H9 (cell line): ENCODE measurements at regions not wholly inside any gene's neighbourhood (a gene's known extent, or its start where the extent isn't known, plus 50 kb on each side); places are given as distances from the start of the nearest gene placed in this dataset.

Experiments
- DNase-seq: peaks from one replicate; pipeline ENCODE4 v3.0.0-alpha.2; 2017
- H2AFZ ChIP-seq: one replicate; pipeline ENCODE4 v1.6.1; 2013; ENCODE audit warnings: mild to moderate bottlenecking, low read length, control low read depth, moderate library complexity
- H2AK5ac ChIP-seq: 2 replicates; pipeline ENCODE4 v1.6.1; 2013; ENCODE audit warnings: low read length, control low read depth, mixed read lengths; ENCODE audit not compliant: insufficient read length
- H2BK120ac ChIP-seq: one replicate; pipeline ENCODE4 v1.6.1; 2013; ENCODE audit warnings: low read depth, mild to moderate bottlenecking, low read length, control low read depth, inconsistent platforms; ENCODE audit not compliant: poor library complexity, severe bottlenecking
- H2BK12ac ChIP-seq: 2 replicates; pipeline ENCODE4 v1.6.1; 2013; ENCODE audit warnings: low read length, control low read depth, mixed read lengths, low read depth; ENCODE audit not compliant: insufficient read length
- H2BK15ac ChIP-seq: 2 replicates; pipeline ENCODE4 v1.6.1; 2013; ENCODE audit warnings: low read depth, low read length, control low read depth
- H2BK20ac ChIP-seq: one replicate; pipeline ENCODE4 v1.6.1; 2013; ENCODE audit warnings: low read depth, mild to moderate bottlenecking, low read length, control low read depth, inconsistent platforms; ENCODE audit not compliant: poor library complexity, severe bottlenecking
- H2BK5ac ChIP-seq: 2 replicates; pipeline ENCODE4 v1.6.1; 2013; ENCODE audit warnings: low read length, control low read depth, mixed read lengths; ENCODE audit not compliant: insufficient read length
- H3K14ac ChIP-seq: 2 replicates; pipeline ENCODE4 v1.6.1; 2013; ENCODE audit warnings: low read length, control low read depth; ENCODE audit not compliant: insufficient read depth
- H3K18ac ChIP-seq: 2 replicates; pipeline ENCODE4 v1.6.1; 2013; ENCODE audit warnings: low read depth, mild to moderate bottlenecking, mixed read lengths, low read length, control low read depth; ENCODE audit not compliant: insufficient read length
- H3K23ac ChIP-seq: 2 replicates; pipeline ENCODE4 v1.6.1; 2013; ENCODE audit warnings: low read length, control low read depth, mixed read lengths, low read depth; ENCODE audit not compliant: insufficient read length
- H3K23me2 ChIP-seq: 2 replicates; pipeline ENCODE4 v1.6.1; 2013; ENCODE audit warnings: low read depth, mild to moderate bottlenecking, mixed read lengths, low read length, control low read depth; ENCODE audit not compliant: insufficient read length, poor library complexity, severe bottlenecking
- H3K27ac ChIP-seq: 2 replicates; pipeline ENCODE4 v1.5.1; 2013; ENCODE audit warnings: low read length, control low read depth, mixed read lengths, low read depth; ENCODE audit not compliant: insufficient read length
- H3K27me3 ChIP-seq: 2 replicates; pipeline ENCODE4 v1.6.1; 2013; ENCODE audit warnings: low read length, control low read depth, inconsistent platforms; ENCODE audit not compliant: insufficient read depth
- H3K4ac ChIP-seq: 2 replicates; pipeline ENCODE4 v1.6.1; 2013; ENCODE audit warnings: low read depth, mild to moderate bottlenecking, control low read depth, inconsistent platforms, low read length, moderate library complexity
- H3K4me1 ChIP-seq: 2 replicates; pipeline ENCODE4 v1.6.1; 2013; ENCODE audit warnings: low read length, control low read depth, inconsistent platforms; ENCODE audit not compliant: insufficient read depth
- H3K4me2 ChIP-seq: 2 replicates; pipeline ENCODE4 v1.6.1; 2013; ENCODE audit warnings: low read length, control low read depth, mixed read lengths; ENCODE audit not compliant: insufficient read length, insufficient read depth
- H3K56ac ChIP-seq: 2 replicates; pipeline ENCODE4 v1.6.1; 2013; ENCODE audit warnings: low read depth, mild to moderate bottlenecking, mixed read lengths, low read length, control low read depth; ENCODE audit not compliant: insufficient read length
- H3K79me1 ChIP-seq: 2 replicates; pipeline ENCODE4 v1.6.1; 2013; ENCODE audit warnings: low read depth, mild to moderate bottlenecking, moderate library complexity, low read length, control low read depth, inconsistent platforms; ENCODE audit not compliant: insufficient read depth, poor library complexity, severe bottlenecking
- H3K79me2 ChIP-seq: 2 replicates; pipeline ENCODE4 v1.6.1; 2013; ENCODE audit warnings: low read length, control low read depth, inconsistent platforms; ENCODE audit not compliant: insufficient read depth
- H3K9ac ChIP-seq: 2 replicates; pipeline ENCODE4 v1.6.1; 2013; ENCODE audit warnings: low read length, control low read depth, mixed read lengths; ENCODE audit not compliant: insufficient read length; ENCODE audit errors: extremely low read depth
- H3K9me3 ChIP-seq: one replicate; pipeline ENCODE4 v1.6.1; 2013; ENCODE audit warnings: low read depth, low read length, inconsistent platforms; ENCODE audit not compliant: control insufficient read depth
- H3T11ph ChIP-seq: one replicate; pipeline ENCODE4 v1.6.1; 2013; ENCODE audit warnings: mild to moderate bottlenecking, low read length, control low read depth, inconsistent platforms
- H4K20me1 ChIP-seq: one replicate; pipeline ENCODE4 v1.6.1; 2013; ENCODE audit not compliant: control insufficient read depth, insufficient read length, insufficient read depth
- H4K5ac ChIP-seq: 2 replicates; pipeline ENCODE4 v1.6.1; 2013; ENCODE audit warnings: low read depth, mild to moderate bottlenecking, mixed read lengths, low read length, control low read depth; ENCODE audit not compliant: insufficient read length
- H4K8ac ChIP-seq: replicated peaks from 2 replicates; pipeline ENCODE4 v1.6.1; 2013; ENCODE audit warnings: low read length, control low read depth, mixed read lengths, low read depth; ENCODE audit not compliant: insufficient read length
- H4K91ac ChIP-seq: 2 replicates; pipeline ENCODE4 v1.6.1; 2013; ENCODE audit warnings: low read depth, mild to moderate bottlenecking, moderate library complexity, mixed read lengths, low read length, control low read depth; ENCODE audit not compliant: insufficient read length
- H3K27ac Mint-ChIP-seq, 3 experiments: 2 replicates in 2 of 3; 3 replicates in 1 of 3; pipeline ENCODE4 v1.8.0; 2020 to 2021; ENCODE audit warnings: mixed read lengths in 3 of 3, mild to moderate bottlenecking in 1 of 3, moderate library complexity in 1 of 3
- H3K27me3 Mint-ChIP-seq: 2 replicates; pipeline ENCODE4 v1.8.0; 2021; ENCODE audit warnings: low read depth, mild to moderate bottlenecking, moderate library complexity, mixed read lengths
- H3K36me3 Mint-ChIP-seq, 3 experiments: 2 replicates in 2 of 3; 3 replicates in 1 of 3; pipeline ENCODE4 v1.8.0; 2020 to 2021; ENCODE audit warnings: low read depth in 3 of 3, mixed read lengths in 3 of 3; ENCODE audit not compliant: insufficient read depth in 1 of 3
- H3K4me1 Mint-ChIP-seq, 2 experiments: 2 replicates each; pipeline ENCODE4 v1.8.0; 2020; ENCODE audit warnings: mixed read lengths in 2 of 2
- H3K4me3 Mint-ChIP-seq, 2 experiments: 2 replicates in 1 of 2; 3 replicates in 1 of 2; pipeline ENCODE4 v1.8.0; 2020 to 2021; ENCODE audit warnings: mild to moderate bottlenecking in 2 of 2, mixed read lengths in 2 of 2, moderate library complexity in 1 of 2
- H3K9me3 Mint-ChIP-seq, 2 experiments: 2 replicates in 1 of 2; 3 replicates in 1 of 2; pipeline ENCODE4 v1.8.0; 2020; ENCODE audit warnings: mild to moderate bottlenecking in 2 of 2, mixed read lengths in 2 of 2, moderate library complexity in 1 of 2
- WGBS: extraction: QIAGEN DNeasy Blood & Tissue Kit; methylation state at CpG from one replicate; pipeline ENCODE4 v1.1.7; 2013; ENCODE audit warnings: missing lambda C conversion rate, low lambda C conversion rate, mixed read lengths; ENCODE audit not compliant: insufficient read length; ENCODE audit errors: extremely low coverage; 5-methylcytosine and 5-hydroxymethylcytosine counted together
- TF ChIP-seq, protein P1 (sequence below): fragments of 200-600 bp; sonication (generic); conservative IDR thresholded peaks from 3 replicates; pipeline ENCODE4 v1.8.0; 2021; ENCODE audit warnings: antibody characterized with exemption, mild to moderate bottlenecking

DNA sequence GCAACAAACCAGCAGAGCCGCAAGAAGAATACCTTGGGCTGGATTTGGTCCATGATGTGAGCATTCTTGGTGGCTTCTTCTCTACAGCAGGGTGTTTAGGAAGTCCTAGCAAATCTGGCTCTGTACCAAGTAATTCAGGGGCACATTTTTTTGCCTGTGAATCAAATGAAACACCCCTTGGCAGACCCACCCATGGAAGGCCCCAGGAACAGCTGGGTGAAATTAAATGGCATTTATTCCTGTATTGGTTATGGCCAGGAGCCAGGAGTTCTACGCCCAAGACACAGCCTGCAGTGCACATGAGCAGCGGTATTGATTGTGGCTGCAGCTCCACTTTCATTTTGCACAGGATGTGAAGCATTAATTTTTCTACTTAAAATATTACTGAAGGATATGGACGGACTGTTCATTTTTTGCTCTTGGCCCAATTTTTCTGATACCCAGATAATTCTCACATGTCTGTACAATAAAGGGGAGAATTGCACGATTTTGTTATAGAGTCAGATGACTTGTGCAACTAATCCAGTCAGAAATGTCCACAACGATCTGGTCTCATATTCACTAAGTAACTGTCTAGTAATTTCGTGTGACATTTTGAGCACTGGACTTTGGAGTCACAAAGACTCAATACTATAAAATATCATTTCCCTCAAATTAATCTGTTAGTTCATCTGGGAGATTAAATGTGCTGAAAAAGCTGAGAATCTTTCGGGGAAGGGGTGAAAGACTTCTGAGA lies 120.7 kb upstream of the APC start:
- DNase-seq, result no peak
- H3K14ac ChIP-seq, result no peak overlapping the region
- no peak overlapping the region for H2BK15ac ChIP-seq
- Mint-ChIP-seq H3K4me3 (no peak overlapping the region), H3K4me1 (no peaks in the 10 kb centered on the region), H3K27ac (no peak overlapping the region), H3K36me3 (no peaks in the 10 kb centered on the region), H3K9me3 (no peaks in the 10 kb centered on the region), H3K27me3 (no peaks in the 10 kb centered on the region; the same call in 1 of the 2 replicates)
- H4K20me1 ChIP-seq, result no peaks in the 10 kb centered on the region
- no peak overlapping the region for H2BK12ac ChIP-seq
- H2BK5ac ChIP-seq, result no peak overlapping the region
- no peak overlapping the region for H2AFZ ChIP-seq
- H3K27me3 ChIP-seq, result no peaks in the 10 kb centered on the region
- H3K4me2 ChIP-seq, result no peak overlapping the region
- H3K4ac ChIP-seq, result no peak overlapping the region
- H4K5ac ChIP-seq, result no peak overlapping the region
- H3K23ac ChIP-seq, result no peak overlapping the region
- no peaks in the 10 kb centered on the region for H3K79me1 ChIP-seq
- H2AK5ac ChIP-seq, result no peak overlapping the region
- H2BK120ac ChIP-seq, result no peak overlapping the region
- WGBS, result no CpG with 5 or more reads among the region's 8 CpGs
- H3K23me2 ChIP-seq, result no peaks in the 10 kb centered on the region
- no peaks in the 10 kb centered on the region for H3K4me1 ChIP-seq
- no peak overlapping the region for H3T11ph ChIP-seq
- no peaks in the 10 kb centered on the region for H3K9me3 ChIP-seq
- no peak overlapping the region for H4K91ac ChIP-seq
- no peaks in the 10 kb centered on the region for H3K79me2 ChIP-seq
- H3K56ac ChIP-seq, result no peak overlapping the region
- H3K9ac ChIP-seq, result no peak overlapping the region
- no peak overlapping the region for H3K27ac ChIP-seq
- TF ChIP-seq, protein P1, sequence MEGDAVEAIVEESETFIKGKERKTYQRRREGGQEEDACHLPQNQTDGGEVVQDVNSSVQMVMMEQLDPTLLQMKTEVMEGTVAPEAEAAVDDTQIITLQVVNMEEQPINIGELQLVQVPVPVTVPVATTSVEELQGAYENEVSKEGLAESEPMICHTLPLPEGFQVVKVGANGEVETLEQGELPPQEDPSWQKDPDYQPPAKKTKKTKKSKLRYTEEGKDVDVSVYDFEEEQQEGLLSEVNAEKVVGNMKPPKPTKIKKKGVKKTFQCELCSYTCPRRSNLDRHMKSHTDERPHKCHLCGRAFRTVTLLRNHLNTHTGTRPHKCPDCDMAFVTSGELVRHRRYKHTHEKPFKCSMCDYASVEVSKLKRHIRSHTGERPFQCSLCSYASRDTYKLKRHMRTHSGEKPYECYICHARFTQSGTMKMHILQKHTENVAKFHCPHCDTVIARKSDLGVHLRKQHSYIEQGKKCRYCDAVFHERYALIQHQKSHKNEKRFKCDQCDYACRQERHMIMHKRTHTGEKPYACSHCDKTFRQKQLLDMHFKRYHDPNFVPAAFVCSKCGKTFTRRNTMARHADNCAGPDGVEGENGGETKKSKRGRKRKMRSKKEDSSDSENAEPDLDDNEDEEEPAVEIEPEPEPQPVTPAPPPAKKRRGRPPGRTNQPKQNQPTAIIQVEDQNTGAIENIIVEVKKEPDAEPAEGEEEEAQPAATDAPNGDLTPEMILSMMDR, result no peak
- H2BK20ac ChIP-seq, result no peak overlapping the region
- H3K18ac ChIP-seq, result no peak overlapping the region
- H4K8ac ChIP-seq, result no peak overlapping the region
